ENCODE measurements at regions not wholly inside any gene's neighbourhood (a gene's known extent, or its start where the extent isn't known, plus 50 kb on each side); places are given as distances from the start of the nearest gene placed in this dataset.

DNA sequence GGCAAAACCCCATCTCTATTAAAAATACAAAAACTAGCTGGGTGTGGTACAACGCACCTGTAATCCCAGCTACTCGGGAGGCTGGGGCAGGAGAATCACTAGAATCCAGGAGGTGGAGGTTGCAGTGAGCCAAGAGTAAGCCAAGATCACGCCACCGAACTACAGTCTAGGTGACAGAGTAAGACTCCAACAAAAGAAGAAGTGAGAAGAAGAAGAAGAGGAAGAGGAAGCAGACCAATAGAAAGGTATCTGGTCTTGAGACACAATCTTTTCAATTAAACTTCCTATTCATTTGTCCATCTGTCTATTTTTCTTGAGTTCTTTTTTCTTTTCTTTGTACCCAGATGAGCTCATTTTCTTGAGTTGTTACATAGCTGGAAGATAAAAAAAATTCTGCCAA is 55.7 kb upstream of the ACADM start:
- H3K4me3 ChIP-seq (ENCODE audit: control insufficient read depth, low read depth, low read length): no peak overlapping the region
- no peak for DNase-seq (ENCODE audit: low read depth)
- TF ChIP-seq, protein P1, sequence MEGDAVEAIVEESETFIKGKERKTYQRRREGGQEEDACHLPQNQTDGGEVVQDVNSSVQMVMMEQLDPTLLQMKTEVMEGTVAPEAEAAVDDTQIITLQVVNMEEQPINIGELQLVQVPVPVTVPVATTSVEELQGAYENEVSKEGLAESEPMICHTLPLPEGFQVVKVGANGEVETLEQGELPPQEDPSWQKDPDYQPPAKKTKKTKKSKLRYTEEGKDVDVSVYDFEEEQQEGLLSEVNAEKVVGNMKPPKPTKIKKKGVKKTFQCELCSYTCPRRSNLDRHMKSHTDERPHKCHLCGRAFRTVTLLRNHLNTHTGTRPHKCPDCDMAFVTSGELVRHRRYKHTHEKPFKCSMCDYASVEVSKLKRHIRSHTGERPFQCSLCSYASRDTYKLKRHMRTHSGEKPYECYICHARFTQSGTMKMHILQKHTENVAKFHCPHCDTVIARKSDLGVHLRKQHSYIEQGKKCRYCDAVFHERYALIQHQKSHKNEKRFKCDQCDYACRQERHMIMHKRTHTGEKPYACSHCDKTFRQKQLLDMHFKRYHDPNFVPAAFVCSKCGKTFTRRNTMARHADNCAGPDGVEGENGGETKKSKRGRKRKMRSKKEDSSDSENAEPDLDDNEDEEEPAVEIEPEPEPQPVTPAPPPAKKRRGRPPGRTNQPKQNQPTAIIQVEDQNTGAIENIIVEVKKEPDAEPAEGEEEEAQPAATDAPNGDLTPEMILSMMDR (IDR thresholded peaks at IDR 0.05; ENCODE audit: control insufficient read depth, insufficient read depth, low read depth, low read length, missing control alignments): no peak

- no peak overlapping the region for H3K4me3 ChIP-seq (ENCODE audit: control insufficient read depth, low read depth, low read length)
- TF ChIP-seq, protein P1 (IDR thresholded peaks at IDR 0.05; ENCODE audit: control insufficient read depth, insufficient read depth, low read depth, low read length, missing control alignments): no peak
- no peak for DNase-seq (ENCODE audit: low read depth)
Measured at GRCh38 chr1:75671708-75672107, 52.8 kb upstream of the ACADM start.

DNA sequence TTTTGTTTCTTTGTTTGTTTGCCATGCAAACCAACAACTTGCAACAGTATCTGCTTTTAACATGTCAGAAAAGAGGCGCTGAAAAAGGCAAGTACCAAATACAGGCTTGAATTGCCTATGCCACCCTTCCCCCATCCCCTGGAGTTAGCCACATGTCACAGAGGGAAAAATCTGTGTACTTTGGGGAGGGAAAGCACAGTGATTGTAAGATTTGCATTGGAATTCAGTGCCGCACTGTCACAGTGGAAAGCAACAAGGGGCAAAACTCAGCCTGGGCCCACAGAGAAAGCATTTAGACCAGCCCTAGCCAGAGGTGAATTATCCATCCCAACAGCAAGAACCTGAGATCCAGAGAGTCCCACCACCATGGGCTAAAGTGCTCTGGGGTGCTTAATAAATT is 52.4 kb upstream of the ACADM start:
- H3K4me3 ChIP-seq (ENCODE audit: control insufficient read depth, low read depth, low read length): no peak overlapping the region
- no peak for DNase-seq (ENCODE audit: low read depth)
- TF ChIP-seq, protein P1 (IDR thresholded peaks at IDR 0.05; ENCODE audit: control insufficient read depth, insufficient read depth, low read depth, low read length, missing control alignments): no peak

DNA sequence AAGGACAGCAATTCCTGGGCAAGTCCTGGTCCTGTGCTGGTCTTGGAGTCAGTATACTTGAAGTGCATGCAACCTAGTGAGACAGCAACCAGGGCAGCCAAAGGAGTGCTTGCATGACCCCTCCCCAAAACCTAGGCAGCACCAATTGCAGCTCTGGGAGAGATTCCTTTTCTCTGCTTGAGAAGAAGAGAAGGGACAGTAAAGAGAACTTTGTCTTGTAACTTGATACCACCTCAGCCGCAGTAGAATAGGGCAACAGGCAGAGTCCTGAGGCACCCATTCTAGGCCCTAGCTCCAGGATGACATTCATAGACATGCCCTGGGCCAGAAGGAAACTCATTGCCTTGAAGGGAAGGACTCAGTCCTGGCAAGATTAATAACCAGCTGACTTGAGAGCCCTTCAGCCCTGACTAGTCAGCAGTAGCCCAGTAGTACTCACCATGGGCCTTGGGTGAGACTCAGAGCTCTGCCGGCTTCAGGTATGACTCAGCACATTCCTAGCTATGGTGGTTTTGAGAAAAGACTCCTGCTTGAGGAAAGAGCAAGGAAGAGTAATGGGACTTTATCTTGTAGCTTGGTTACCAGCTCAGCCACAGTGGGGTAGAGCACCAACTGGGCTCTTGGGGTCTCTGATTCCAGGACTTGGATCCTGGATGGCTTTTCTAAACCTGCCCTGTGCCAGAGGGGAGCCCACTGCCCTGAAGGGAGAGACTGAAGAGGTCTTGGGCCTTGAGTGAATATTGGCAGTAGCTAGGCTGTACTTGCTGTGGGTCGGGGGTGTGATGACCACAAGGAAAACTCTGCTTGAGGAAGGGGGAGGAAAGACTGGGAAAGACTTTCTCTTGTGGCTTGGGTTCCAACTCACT is 51.7 kb upstream of the ACADM start:
- peak; percentile 52 for DNase-seq (ENCODE audit: low read depth)
- TF ChIP-seq, protein P1 (IDR thresholded peaks at IDR 0.05; ENCODE audit: control insufficient read depth, insufficient read depth, low read depth, low read length, missing control alignments): no peak
- no peak overlapping the region for H3K4me3 ChIP-seq (ENCODE audit: control insufficient read depth, low read depth, low read length)

- no peak for DNase-seq (ENCODE audit: low read depth)
- TF ChIP-seq, protein P1 (IDR thresholded peaks at IDR 0.05; ENCODE audit: control insufficient read depth, insufficient read depth, low read depth, low read length, missing control alignments): no peak
- no peak overlapping the region for H3K4me3 ChIP-seq (ENCODE audit: control insufficient read depth, low read depth, low read length)
Measured at GRCh38 chr1:75673399-75673798, 51.1 kb upstream of the ACADM start.

DNA sequence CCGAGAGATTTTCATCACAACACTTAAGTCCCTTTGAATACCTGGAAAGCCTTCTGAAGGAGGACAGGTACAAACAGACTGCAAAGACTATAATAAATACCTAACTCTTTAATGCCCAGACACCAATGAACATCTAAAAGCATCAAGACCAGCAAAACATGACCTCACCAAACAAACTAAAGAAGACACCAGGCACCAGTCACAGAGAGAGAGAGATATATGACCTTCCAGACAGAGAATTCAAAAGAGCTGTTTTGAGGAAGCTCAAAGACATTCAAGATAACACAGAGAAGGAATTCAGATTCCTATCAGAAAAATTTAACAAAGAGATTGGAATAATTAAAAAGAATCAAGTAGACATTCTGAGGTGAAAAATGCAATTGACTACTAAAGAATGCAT is 50.6 kb upstream of the ACADM start:
- DNase-seq (ENCODE audit: low read depth): no peak
- H3K4me3 ChIP-seq (ENCODE audit: control insufficient read depth, low read depth, low read length): no peak overlapping the region
- TF ChIP-seq, protein P1 (IDR thresholded peaks at IDR 0.05; ENCODE audit: control insufficient read depth, insufficient read depth, low read depth, low read length, missing control alignments): no peak
